ENCODE measurements at regions not wholly inside any gene's neighbourhood (a gene's known extent, or its start where the extent isn't known, plus 50 kb on each side); places are given as distances from the start of the nearest gene placed in this dataset.

DNA sequence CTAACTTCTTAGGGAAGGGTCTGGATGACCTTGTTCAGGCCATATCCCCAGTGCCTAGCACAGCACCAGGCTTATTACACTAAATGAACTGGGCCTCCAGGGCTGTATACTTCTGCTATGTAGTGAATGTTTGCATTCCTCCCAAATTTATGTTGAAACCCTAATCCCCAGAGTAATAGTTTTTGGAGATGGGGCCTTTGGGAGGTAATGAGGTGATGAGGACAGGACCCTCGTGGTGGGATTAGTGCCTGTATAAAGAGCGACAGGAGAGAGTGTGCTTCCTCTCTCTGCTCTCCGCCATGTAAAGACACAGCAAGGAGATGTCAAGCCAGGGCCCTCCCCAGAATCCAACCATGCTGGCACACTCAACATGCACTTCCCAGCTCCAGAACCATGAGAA lies 148.3 kb downstream of the SEC61B start:
- TF ChIP-seq, protein P1, sequence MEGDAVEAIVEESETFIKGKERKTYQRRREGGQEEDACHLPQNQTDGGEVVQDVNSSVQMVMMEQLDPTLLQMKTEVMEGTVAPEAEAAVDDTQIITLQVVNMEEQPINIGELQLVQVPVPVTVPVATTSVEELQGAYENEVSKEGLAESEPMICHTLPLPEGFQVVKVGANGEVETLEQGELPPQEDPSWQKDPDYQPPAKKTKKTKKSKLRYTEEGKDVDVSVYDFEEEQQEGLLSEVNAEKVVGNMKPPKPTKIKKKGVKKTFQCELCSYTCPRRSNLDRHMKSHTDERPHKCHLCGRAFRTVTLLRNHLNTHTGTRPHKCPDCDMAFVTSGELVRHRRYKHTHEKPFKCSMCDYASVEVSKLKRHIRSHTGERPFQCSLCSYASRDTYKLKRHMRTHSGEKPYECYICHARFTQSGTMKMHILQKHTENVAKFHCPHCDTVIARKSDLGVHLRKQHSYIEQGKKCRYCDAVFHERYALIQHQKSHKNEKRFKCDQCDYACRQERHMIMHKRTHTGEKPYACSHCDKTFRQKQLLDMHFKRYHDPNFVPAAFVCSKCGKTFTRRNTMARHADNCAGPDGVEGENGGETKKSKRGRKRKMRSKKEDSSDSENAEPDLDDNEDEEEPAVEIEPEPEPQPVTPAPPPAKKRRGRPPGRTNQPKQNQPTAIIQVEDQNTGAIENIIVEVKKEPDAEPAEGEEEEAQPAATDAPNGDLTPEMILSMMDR (IDR thresholded peaks at IDR 0.05): no peak
- TF ChIP-seq POLR2A (IDR thresholded peaks at IDR 0.05): no peak

Measured in thyroid gland (tissue), 4 donors.